ENCODE measurements at regions not wholly inside any gene's neighbourhood (a gene's known extent, or its start where the extent isn't known, plus 50 kb on each side); places are given as distances from the start of the nearest gene placed in this dataset.
"Not testable (repeated sequence)": the region's sequence is repeated elsewhere in the genome, so short reads cannot be mapped to it uniquely, and the experiment has no call there.

DNA sequence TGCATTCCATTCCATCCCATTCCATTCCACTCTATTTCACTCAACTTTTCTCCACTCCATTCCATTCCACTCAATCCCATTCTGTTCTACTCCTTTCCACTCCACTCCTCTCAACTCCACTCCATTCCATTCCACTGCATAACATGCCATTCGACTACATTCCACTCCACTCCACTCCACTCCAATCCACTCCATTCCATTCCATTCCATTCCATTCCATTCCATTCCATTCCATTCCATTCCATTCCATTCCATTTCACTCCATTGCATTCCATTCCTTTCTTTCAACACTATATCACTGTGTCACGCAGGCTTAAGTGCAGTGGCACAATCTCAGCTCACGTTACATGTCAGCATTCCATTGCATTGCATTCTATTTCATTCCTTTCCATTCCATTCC, 1430.4 kb downstream of the TSPY10 start:
- DNase-seq (ENCODE audit: low read depth in 2 of 2), result not testable (repeated sequence)

DNA sequence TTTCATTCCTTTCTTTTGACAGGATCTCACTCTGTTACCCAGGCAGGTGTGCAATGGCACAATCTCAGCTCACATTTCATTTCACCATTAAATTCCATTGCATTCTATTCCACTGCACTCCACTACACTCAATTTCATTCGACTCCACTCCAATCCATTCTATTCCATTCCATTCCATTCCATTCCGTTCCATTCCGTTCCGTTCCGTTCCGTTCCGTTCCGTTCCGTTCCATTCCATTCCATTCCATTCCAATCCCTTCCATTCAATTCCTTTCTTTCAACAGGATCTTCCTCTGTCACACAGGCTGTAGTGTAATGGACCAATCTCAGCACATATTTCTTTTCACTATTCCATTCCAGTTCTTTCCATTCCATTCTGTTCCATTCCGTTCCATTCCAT, 1445.7 kb downstream of the TSPY10 start:
- no peak for DNase-seq (ENCODE audit: low read depth in 2 of 2)

DNA sequence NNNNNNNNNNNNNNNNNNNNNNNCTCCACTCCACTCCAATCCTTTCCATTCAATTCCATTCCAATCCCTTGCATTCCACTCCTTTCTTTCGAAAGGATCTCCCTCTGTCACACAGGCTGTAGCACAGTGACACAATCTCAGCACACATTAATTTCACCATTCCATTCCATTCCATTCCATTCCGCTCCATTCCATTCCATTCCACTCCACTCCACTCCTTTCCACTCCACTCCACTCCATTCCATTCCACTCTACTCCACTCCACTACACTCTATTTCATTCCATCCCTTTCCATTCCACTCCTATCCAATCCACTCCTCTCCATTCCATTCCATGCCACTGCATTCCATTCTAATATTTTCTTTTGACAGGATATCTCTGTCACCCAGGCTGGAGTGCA, 1459.0 kb downstream of the TSPY10 start:
- no peak for DNase-seq (ENCODE audit: low read depth in 2 of 2)

DNA sequence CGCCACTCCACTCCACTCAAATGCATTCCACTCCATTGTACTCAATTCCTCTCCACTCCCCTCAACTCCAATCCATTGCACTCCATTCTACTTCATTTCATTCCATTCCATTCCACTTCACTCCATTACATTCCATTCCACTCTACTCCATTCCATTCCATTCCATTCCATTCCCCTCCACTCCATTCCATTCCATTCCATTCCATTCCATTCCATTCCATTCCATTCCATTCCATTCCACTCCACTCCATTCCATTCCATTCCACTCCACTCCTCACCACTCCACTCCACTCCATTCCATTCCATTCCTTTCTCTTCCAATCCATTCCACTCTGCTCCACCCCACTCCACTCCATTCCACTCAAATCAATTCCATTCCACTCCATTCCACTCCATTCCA, 1459.9 kb downstream of the TSPY10 start:
- no peak for DNase-seq (ENCODE audit: low read depth in 2 of 2)

DNA sequence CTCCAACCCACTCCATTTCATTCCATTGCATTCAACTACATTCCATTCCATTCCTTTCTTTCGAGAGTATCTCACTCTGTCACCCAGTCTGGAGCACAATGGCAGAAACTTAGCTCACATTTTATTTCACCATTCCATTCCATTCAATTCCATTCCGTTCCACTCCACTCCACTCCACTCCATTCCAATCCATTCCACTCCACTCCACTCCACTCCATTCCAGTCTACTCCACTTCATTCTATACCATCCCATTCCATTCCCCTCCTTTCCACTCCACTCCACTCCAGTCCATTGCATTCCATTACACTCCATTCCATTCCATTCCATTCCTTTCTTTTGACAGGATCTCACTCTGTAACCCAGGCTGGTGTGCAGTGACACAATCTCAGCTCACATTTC, 1466.3 kb downstream of the TSPY10 start:
- no peak for DNase-seq (ENCODE audit: low read depth in 2 of 2)

DNA sequence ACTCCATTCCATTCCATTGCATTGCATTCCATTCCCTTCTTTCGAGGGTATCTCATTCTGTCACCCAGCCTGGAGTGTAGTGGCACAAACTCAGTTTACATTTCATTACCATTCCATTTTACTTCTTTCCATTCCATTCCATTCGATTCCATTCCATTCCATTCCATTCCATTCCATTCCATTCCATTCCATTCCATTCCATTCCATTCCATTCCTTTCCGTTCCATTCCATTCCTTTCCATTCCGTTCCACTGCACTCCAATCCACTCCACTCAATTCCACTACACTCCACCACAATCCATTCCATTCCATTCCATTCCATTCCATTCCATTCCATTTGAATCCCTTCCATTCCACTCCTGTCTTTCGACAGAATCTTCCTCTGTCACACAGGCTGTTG, 1472.0 kb downstream of the TSPY10 start:
- not testable (repeated sequence) for DNase-seq (ENCODE audit: low read depth in 2 of 2)

DNA sequence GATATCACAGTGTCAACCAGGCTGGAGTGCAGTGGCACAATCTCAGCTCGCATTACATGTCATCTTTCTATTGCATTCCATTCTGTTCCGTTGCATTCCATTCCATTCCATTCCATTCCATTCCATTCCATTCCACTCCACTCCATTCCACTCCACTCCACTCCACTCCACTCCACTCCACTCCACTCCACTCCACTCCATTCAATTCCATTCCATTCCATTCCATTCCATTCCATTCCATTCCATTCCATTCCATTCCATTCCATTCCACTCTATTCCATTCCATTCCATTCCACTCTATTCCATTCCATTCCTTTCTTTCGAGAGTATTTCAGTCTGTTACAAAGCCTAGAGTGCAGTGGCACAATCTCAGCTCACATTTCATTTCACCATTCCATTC, 1486.5 kb downstream of the TSPY10 start:
- DNase-seq (ENCODE audit: low read depth in 2 of 2), result not testable (repeated sequence)

DNA sequence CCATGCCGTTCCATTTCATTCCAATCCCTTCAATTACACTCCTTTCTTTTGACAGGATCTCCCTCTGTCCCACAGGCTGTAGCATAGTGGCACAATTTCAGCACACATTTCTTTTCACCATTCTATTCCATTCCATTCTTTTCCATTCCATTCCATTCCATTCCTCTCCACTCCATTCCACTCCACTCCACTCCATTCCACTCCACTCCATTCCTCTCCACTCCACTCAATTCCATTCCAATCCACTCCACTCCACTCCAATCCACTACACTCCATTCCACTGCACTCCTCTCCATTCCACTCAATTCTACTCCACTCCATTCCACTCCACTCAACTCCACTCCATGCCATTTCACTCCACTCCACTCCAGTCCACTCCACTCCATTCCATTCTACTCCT, 1495.1 kb downstream of the TSPY10 start:
- no peak for DNase-seq (ENCODE audit: low read depth in 2 of 2)

DNA sequence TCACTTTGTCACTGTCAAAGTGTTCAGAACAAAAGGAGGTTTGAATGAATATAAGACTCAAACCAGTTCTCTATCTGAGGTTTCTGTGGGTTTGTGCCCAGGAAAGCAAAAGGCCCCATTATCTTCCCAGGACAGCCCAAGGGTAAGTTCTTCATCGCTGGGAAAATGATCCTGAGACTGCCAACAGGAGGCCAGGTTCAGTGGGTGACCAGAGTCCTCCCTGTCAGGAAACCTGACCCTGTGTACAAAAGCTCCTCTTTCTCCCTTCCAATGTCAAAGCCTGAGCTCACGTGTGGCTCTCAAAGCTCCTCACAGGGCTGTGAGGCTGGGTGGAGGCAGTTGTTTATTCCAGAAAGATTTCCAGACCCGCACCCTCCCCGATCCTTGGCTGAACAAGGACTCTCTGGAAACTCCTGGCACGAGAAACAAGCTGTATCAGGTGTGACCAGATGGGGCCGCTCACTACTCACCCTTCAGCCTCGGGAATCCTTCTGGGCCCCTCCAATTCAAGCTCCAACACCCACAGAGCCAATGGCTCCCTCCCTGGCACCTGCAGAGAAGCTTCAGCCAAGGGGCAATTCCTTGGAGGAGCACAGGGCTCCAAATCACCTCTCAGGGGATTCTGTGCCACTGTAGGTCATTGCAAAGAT, 1516.7 kb downstream of the TSPY10 start:
- DNase-seq (ENCODE audit: low read depth in 2 of 2), result no peak

DNA sequence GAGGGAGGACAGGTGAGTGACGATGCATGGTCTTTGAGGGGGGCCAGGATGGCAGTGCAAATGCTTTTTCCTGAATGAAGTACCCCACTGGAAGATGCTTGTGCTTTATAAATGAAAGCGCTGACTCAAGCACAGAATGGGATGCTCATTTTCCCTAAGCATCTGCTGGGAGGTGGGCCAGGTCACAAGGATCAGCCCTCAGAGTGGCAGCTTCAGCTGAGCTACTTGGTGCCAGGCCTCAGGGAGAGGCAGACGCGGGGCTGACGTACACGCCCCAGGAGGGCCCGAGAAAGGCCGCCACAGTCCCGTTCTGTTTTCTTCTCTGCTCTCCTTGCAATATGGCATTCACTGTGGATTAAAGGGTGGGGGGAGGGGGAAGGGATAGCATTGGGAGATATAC, 1535.8 kb downstream of the TSPY10 start:
- no peak for DNase-seq (ENCODE audit: low read depth in 2 of 2)

DNA sequence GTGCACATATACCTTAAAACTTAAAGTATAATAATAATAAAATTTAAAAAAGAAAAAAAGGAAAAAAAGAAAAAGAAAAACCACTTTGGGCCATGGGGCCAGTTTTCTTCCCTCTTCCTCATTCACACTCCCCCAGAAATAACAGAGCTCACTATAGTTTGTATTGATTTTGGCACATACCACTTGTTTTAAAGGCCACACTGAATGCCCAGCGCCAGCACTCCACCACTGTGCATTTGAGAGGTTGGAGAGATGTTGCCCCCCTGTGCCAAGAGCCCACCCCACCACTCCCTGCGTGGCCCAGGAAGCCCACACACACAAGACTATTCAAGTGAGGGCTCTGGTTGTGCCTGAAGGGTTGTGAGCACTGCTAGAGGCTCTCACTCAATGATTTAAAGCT, 1536.3 kb downstream of the TSPY10 start:
- no peak for DNase-seq (ENCODE audit: low read depth in 2 of 2)

DNA sequence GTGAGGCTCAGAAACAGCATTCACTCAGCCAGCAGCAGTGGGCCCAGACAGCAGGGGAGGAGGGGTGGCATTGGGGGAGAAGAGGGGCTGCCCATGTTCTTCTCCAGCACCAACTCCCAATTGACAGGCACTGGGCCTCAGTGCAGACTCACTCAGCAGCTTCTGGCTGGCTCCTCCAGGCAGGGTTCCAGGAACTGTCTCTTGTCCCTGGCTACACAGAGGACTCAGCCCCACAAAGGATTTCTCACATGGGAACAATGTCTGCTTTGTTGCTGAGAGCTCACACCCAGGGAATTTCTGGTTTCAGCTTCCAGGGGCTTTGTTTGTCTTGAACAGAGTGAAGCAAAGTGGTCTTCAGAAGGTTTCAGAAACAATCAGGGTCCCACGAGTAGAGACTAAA, 1536.7 kb downstream of the TSPY10 start:
- no peak for DNase-seq (ENCODE audit: low read depth in 2 of 2)

DNA sequence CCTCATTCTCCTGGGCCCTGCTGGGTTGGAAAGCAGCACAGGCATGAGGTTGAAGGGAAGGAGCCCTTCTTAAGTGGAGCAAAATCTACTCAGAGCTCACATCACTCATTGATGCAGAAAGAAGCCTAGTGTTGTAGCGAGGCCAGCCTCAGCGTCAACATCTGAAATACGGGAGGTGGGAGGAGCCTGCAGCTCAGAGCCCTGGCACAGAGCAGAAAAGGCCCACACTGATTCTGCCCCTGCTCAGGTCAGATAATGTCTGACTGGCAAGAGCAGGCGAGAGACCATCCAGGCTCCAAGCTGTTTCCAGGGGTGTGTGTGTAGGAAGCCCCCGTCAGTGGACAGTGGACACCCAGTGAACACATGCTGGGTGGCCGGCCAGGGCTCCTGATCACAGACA, 1541.6 kb downstream of the TSPY10 start:
- DNase-seq (ENCODE audit: low read depth in 2 of 2), result no peak

DNA sequence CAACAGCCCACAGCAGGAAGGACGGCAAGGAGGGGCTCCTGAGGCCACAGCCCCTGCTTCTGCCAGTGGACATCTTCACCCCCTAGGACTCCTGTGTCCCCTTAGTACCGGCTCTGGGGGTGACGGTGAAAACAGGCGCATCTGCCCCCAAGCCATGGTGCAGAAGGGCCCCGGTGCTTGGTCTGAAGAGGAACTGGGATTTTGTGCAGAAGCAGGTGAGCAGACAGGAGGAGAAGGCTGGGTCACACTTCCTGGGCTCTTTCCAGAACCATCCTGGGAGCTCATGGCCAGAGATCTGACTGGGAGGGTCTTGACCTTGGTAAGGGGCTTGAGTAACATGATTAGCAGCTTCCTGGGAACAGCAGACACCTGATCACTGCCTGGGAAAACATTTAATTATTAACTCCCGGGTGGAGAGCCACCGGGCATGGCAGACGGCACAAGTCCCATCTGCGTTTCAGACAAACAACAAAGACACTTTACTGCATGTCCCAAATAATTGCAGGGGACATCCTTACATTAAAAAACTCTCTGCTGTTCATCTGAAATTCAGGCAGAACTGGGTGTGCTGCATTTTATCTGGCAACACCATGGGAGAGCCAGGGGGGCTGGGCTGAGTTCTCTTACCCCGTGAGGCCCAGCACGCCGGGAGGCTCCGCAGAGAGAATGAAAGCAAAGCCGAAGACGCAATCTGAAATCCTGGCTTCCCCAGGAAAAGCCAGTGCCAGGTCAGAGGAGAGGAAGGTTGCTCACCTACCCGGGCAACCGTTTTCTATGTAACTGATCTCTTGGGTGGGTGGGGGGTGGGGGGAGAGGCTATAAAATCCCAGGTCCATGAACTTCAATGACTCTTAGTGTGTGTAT, 1542.8 kb downstream of the TSPY10 start:
- no peak for DNase-seq (ENCODE audit: low read depth in 2 of 2)

DNA sequence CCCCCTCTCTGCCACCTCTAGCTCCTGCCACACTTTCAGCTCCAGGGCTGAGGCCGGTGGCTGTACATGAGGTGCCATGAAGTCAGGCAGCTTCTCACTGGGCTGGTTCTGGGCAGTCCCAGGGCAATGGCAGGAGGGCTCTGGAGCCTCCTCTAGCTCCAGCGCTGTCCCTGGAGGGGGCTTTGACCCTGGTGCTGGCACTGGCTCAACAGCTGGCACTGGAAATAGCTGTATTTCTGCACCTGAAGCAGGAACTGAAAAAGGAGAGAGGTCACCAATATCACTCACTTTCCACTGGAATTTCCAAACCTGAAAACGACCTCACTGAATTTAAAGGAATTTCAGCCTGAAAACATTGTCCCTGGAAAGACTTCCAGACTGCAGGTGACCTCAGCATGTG, 1558.1 kb downstream of the TSPY10 start:
- DNase-seq (ENCODE audit: low read depth in 2 of 2), result not testable (repeated sequence)

DNA sequence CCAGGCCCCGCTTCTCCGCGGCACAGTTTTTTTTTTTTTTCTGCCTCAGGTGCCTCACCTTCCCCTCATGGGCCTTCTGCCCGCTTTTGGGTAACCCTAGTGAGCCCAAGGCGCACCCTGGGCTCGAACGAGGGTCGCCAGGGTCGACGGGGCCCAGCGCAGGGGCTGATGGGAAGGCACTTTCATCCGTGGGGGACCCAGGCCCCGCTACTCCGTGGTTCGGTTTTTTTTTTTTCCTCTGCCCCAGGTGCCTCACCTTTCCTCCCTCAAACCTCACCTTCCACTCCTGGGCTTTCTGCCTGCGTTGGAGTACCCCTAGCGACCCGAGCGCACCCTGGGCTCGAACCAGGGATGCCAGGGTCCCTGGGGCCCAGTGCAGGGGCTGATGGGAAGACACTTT, 1569.8 kb downstream of the TSPY10 start:
- DNase-seq (ENCODE audit: low read depth in 2 of 2), result not testable (repeated sequence)

DNA sequence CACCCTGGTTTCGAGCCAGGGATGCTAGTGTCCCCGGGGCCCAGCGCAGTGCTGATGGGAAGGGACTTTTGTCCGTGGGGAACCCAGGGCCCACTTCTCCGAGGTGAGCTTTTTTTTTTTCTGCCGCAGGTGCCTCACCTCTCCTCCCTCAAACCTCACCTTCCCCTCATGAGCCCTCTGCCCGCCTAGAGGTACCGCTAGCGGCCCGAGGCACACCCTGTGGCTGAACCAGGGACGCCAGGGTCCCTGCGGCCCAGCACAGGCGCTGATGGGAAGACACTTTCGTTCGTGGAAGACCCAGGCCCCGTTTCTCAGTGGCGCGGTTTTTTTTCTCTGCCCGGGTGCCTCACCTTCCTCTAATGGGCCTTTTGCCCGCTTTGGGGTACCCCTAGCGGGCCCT, 1570.7 kb downstream of the TSPY10 start:
- not testable (repeated sequence) for DNase-seq (ENCODE audit: low read depth in 2 of 2)

DNA sequence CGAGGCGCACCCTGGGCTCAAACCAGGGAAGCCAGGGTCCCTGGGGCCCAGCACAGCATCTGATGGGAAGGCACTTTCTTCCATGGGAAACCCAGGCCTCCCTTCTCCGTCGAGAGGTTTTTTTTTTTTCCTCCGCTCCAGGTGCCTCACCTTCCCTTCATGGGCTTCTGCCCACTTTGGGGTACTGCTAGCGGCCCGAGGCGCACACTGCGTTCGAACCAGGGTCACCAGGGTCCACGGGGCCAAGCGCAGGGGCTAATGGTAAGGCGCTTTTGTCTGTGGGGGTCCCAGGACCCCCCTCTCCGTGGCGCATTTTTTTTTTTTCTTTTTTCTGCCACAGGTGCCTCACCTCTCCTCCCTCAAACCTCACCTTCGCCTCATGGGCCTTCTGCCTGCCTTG, 1571.3 kb downstream of the TSPY10 start:
- DNase-seq (ENCODE audit: low read depth in 2 of 2), result no peak

DNA sequence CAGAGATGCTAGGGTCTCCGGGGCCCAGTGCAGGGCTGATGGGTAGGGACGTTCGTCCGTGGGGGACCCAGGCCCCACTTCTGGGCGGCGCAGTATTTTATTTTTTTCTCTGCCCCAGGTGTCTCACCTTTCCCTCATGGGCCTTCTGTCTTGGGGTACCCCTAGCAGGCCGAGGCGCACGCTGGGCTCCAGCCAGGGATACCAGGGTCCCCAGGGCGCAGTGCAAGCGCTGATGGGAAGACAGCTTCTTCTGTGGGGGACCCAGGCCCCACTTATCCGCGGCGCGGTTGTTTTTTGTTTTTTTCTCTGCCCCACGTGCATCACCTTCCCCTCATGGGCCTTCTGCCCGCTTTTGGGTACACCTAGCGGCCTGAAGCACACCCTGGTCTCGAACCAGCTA, 1572.8 kb downstream of the TSPY10 start:
- not testable (repeated sequence) for DNase-seq (ENCODE audit: low read depth in 2 of 2)

DNA sequence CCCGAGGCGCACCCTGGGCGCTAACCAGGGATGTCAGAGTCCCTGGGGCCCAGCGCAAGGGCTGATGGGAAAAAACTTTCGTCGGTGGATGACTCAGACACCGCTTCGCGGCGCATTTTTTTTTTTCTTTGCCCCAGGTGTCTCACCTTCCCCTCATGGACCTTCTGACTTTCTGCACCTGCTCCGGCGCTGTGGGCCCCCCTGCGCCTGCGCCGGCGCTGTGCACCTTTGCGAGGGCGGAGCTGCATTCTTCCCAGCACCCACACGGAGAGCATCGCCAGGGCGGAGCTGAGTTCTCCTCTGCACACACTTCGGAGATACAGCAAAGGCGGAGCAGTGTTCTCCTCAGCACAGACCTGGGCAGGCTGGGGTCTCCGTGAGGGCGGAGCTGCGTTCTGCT, 1575.3 kb downstream of the TSPY10 start:
- DNase-seq (ENCODE audit: low read depth in 2 of 2), result not testable (repeated sequence)

DNA sequence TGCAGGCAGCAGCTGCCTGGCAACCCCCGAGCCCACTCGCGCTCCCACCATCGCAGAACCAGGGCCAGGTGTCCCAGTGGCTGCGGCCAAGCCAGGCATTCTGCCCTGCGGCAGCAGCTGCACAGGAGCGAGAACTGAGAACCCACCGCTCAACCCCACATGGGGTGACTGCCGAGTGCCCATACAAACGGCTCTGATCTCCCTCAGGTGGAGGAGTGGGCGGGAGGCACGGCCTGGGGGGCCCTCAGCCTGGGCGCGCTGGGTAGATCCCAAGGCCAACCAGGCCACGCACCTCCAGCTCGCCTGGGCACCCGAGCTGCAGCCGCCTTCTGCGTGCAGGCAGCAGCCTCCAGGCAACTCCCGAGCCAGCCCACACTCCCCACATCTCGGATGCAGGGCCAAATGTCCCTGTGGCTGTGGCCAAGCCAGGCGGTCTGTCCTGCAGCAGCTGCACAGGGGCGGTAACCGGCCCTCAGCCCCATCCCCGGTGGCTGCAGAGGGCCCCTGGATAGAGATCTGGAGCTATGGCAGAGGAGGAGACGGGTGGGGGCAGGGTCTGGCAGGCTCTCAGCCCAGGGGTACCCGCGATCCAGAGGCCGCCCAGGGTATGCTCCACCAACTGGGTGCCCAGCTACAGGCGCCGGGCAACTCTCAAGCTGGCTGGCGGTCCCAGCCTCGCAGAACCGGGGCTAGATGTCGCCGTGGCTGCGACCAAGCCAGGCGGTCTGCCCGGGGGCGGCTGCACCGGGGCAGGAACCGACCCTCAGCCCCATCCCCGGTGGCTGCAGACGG, 1579.6 kb downstream of the TSPY10 start:
- not testable (repeated sequence) for DNase-seq (ENCODE audit: low read depth in 2 of 2)

DNA sequence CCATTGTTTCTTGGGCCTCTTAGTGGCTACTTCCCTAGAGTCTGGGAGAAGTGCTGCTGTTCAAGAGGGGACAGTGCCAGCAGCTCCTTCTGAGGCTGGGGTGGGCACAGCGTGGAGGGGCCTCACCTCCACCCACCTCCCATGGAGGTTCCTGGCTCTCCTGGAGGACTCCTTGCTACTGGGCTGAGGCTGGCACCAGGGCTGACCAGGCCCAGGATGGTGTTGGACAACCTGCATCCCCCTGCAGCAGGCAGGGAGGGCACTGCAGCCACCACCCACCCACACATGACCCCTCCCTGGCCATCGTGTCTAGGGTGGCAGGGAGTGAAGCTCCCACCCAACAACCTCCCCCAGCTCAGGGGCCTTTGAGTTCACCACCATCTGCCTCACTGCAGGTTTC, 1549.3 kb upstream of the USP9Y start:
- DNase-seq (ENCODE audit: low read depth in 2 of 2), result not testable (repeated sequence)

DNA sequence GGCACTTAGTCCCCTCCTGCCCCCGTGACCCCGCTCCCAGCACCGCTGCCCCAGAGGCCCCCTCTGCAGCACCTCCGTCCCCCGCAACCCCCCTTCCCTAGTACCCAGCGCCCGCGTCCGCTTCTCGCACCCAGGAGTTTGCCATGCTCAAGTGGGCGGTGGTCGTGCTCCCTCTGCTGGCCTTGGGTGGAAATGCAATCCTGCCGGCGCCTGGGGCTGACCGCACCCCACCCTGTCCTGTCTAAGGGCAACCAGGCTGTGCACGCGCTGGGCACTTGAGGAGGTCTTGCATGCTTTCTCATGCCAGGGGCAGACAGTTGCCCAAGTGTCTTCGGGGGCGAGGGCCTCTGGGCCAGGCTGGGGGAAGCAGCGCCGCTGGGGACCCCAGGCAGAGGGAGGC, 1544.9 kb upstream of the USP9Y start:
- not testable (repeated sequence) for DNase-seq (ENCODE audit: low read depth in 2 of 2)
